ENCODE measurements at regions not wholly inside any gene's neighbourhood (a gene's known extent, or its start where the extent isn't known, plus 50 kb on each side); places are given as distances from the start of the nearest gene placed in this dataset.
"Not testable (repeated sequence)": the region's sequence is repeated elsewhere in the genome, so short reads cannot be mapped to it uniquely, and the experiment has no call there.

- Mint-ChIP-seq H3K4me1 (ENCODE audit: insufficient read depth, unreplicated experiment) (no peaks in the 10 kb centered on the region), H3K27me3 (ENCODE audit: insufficient read depth, unreplicated experiment) (no peaks in the 10 kb centered on the region), H3K36me3 (ENCODE audit: insufficient read depth, unreplicated experiment) (no peaks in the 10 kb centered on the region), H3K4me3 (ENCODE audit: unreplicated experiment) (no peak overlapping the region), H3K9me3 (ENCODE audit: unreplicated experiment) (no peaks in the 10 kb centered on the region), H3K27ac (ENCODE audit: low read depth, unreplicated experiment) (no peak overlapping the region)
- ChIA-PET POLR2A (interaction anchor here (0.7 kb wide), 1 partner anchor 28 kb away, joined by 3 read pairs; no protein-coding TSS in a partner anchor), CTCF (interaction anchor here (1.0 kb wide), 1 partner anchor 34 kb away, joined by 3 read pairs; no protein-coding TSS in a partner anchor)
- no peak for TF ChIP-seq CTCF (IDR thresholded peaks at IDR 0.05; ENCODE audit: unreplicated experiment)
- intact Hi-C loops (cut with micrococcal nuclease): no loop called here
- no peak for DNase-seq (ENCODE audit: unreplicated experiment)
- BruUV-seq (replicated peaks): no TSS peak
Measured at GRCh38 chr15:95041297-95041696, 809.9 kb downstream of the MCTP2 start.

GRCh38 chr15:95043236-95043932 is 812.0 kb downstream of the MCTP2 start:
- H3K4me1 Mint-ChIP-seq (ENCODE audit: insufficient read depth, unreplicated experiment); H3K4me3 Mint-ChIP-seq (ENCODE audit: unreplicated experiment): not testable (repeated sequence)

GRCh38 chr15:95043933-95044313 is 812.6 kb downstream of the MCTP2 start:
- H3K27ac Mint-ChIP-seq (ENCODE audit: low read depth, unreplicated experiment): no peak overlapping the region
- ChIA-PET CTCF (no interaction called here), POLR2A (interaction anchor here (0.6 kb wide), 1 partner anchor 395 kb away, joined by 4 read pairs; no protein-coding TSS in a partner anchor)
- H3K36me3 Mint-ChIP-seq (ENCODE audit: insufficient read depth, unreplicated experiment): no peaks in the 10 kb centered on the region
- no peak for DNase-seq (ENCODE audit: unreplicated experiment)
- no peaks in the 10 kb centered on the region for H3K27me3 Mint-ChIP-seq (ENCODE audit: insufficient read depth, unreplicated experiment)
- no peak overlapping the region for H3K4me3 Mint-ChIP-seq (ENCODE audit: unreplicated experiment)
- H3K9me3 Mint-ChIP-seq (ENCODE audit: unreplicated experiment): peaks cover 8% of the 10 kb centered on the region
- BruUV-seq (replicated peaks): no TSS peak
- no peaks in the 10 kb centered on the region for H3K4me1 Mint-ChIP-seq (ENCODE audit: insufficient read depth, unreplicated experiment)
- TF ChIP-seq CTCF (IDR thresholded peaks at IDR 0.05; ENCODE audit: unreplicated experiment): no peak
- intact Hi-C loops (cut with micrococcal nuclease): no loop called here

More at GRCh38 chr15:95043236-95043932, 812.0 kb downstream of the MCTP2 start:
- POLR2A ChIA-PET; H3K27ac Mint-ChIP-seq (ENCODE audit: low read depth, unreplicated experiment); intact Hi-C loops (cut with micrococcal nuclease); H3K36me3 Mint-ChIP-seq (ENCODE audit: insufficient read depth, unreplicated experiment); H3K27me3 Mint-ChIP-seq (ENCODE audit: insufficient read depth, unreplicated experiment); CTCF ChIA-PET; H3K9me3 Mint-ChIP-seq (ENCODE audit: unreplicated experiment); DNase-seq (ENCODE audit: unreplicated experiment); BruUV-seq (replicated peaks): not testable (repeated sequence)

GRCh38 chr15:95044745-95045417 is 813.5 kb downstream of the MCTP2 start:
- no peak for DNase-seq (ENCODE audit: unreplicated experiment)
- POLR2A ChIA-PET: interaction anchor here (0.6 kb wide), 1 partner anchor 396 kb away, joined by 4 read pairs; no protein-coding TSS in a partner anchor
- no TSS peak for BruUV-seq (replicated peaks)
- Mint-ChIP-seq H3K27me3 (ENCODE audit: insufficient read depth, unreplicated experiment) (no peaks in the 10 kb centered on the region), H3K4me3 (ENCODE audit: unreplicated experiment) (no peak overlapping the region), H3K27ac (ENCODE audit: low read depth, unreplicated experiment) (no peak overlapping the region), H3K4me1 (ENCODE audit: insufficient read depth, unreplicated experiment) (no peaks in the 10 kb centered on the region), H3K9me3 (ENCODE audit: unreplicated experiment) (peaks cover 8% of the 10 kb centered on the region), H3K36me3 (ENCODE audit: insufficient read depth, unreplicated experiment) (no peaks in the 10 kb centered on the region)
- no peak for TF ChIP-seq CTCF (IDR thresholded peaks at IDR 0.05; ENCODE audit: unreplicated experiment)
- intact Hi-C loops (cut with micrococcal nuclease): no loop called here
- CTCF ChIA-PET: no interaction called here

Measured in MCF 10A (cell line).